Uterus (tissue), 2 donors: ENCODE measurements at regions not wholly inside any gene's neighbourhood (a gene's known extent, or its start where the extent isn't known, plus 50 kb on each side); places are given as distances from the start of the nearest gene placed in this dataset.
"Not testable (repeated sequence)": the region's sequence is repeated elsewhere in the genome, so short reads cannot be mapped to it uniquely, and the experiment has no call there.

Experiments used
- POLR2A ChIP-seq, 2 donors: fragments of 450-650 bp; IDR thresholded peaks; one replicate each; pipeline ENCODE4 v1.6.1; 2016; ENCODE audit warnings: antibody characterized with exemption in 2 of 2, mild to moderate bottlenecking in 1 of 2, moderate library complexity in 1 of 2
- TF ChIP-seq, protein P1 (sequence below), 4 experiments: fragments of 200-600 bp in 2 of 4; fragments of 450-650 bp in 2 of 4; sonication (generic) in 2 of 4; IDR thresholded peaks; one replicate each; pipeline ENCODE4 v1.5.1; 2016 to 2019; ENCODE audit warnings: antibody characterized with exemption in 4 of 4, mild to moderate bottlenecking in 2 of 4, moderate library complexity in 1 of 4

DNA sequence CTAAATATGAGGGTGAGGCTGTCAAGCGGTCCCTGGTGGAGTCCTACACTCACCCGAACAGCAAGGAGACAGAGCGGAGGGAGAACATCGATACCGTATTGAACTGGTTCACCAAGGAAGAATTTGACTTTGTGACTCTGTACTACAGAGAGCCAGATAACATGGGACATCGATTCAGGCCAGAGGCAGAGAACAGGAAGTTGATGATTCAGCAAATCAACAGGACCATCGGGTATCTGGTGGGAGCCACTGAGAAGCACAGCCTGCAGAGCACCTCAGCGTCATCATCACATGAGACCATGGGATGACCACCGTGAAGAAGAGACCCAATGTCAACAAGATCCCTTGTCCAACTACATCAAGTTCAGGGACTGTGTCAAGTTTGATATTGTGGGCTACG lies 67.5 kb upstream of the ROPN1B start:
- TF ChIP-seq, protein P1, sequence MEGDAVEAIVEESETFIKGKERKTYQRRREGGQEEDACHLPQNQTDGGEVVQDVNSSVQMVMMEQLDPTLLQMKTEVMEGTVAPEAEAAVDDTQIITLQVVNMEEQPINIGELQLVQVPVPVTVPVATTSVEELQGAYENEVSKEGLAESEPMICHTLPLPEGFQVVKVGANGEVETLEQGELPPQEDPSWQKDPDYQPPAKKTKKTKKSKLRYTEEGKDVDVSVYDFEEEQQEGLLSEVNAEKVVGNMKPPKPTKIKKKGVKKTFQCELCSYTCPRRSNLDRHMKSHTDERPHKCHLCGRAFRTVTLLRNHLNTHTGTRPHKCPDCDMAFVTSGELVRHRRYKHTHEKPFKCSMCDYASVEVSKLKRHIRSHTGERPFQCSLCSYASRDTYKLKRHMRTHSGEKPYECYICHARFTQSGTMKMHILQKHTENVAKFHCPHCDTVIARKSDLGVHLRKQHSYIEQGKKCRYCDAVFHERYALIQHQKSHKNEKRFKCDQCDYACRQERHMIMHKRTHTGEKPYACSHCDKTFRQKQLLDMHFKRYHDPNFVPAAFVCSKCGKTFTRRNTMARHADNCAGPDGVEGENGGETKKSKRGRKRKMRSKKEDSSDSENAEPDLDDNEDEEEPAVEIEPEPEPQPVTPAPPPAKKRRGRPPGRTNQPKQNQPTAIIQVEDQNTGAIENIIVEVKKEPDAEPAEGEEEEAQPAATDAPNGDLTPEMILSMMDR (IDR thresholded peaks at IDR 0.05) = not testable (repeated sequence)
- TF ChIP-seq POLR2A (IDR thresholded peaks at IDR 0.05) = not testable (repeated sequence)
